Upper lobe of left lung (tissue), 6 donors: ENCODE measurements at regions not wholly inside any gene's neighbourhood (a gene's known extent, or its start where the extent isn't known, plus 50 kb on each side); places are given as distances from the start of the nearest gene placed in this dataset.

Experiments
- ATAC-seq, 2 donors: fragments of 200-7000 bp; cut with Tn5 transposase; one replicate each; pipeline ENCODE4 v1.9.1; 2022; ENCODE audit warnings: mild to moderate bottlenecking in 2 of 2, moderate library complexity in 2 of 2; ENCODE audit not compliant: low FRiP score in 2 of 2
- DNase-seq, 2 donors: peaks; one replicate each; pipeline ENCODE4 v3.0.0-alpha.2; 2019 to 2020
- H3K27ac ChIP-seq, 4 donors: fragments of 200-600 bp; sonication (generic); one replicate each; pipeline ENCODE4 v1.5.1; 2016 to 2019
- H3K27me3 ChIP-seq, 4 donors: fragments of 200-600 bp; sonication (generic); one replicate each; pipeline ENCODE4 v1.5.1; 2017 to 2019
- H3K36me3 ChIP-seq, 4 donors: fragments of 200-600 bp; sonication (generic); one replicate each; pipeline ENCODE4 v1.5.1; 2016 to 2019
- H3K4me1 ChIP-seq, 4 donors: fragments of 200-600 bp; sonication (generic); one replicate each; pipeline ENCODE4 v1.5.1; 2018 to 2019
- H3K4me3 ChIP-seq, 4 donors: fragments of 200-600 bp; sonication (generic); one replicate each; pipeline ENCODE4 v1.5.1; 2017 to 2019; ENCODE audit warnings: mild to moderate bottlenecking in 2 of 4, moderate library complexity in 1 of 4
- H3K9me3 ChIP-seq, 4 donors: fragments of 200-600 bp; sonication (generic); one replicate each; pipeline ENCODE4 v1.5.1; 2018 to 2019
- CTCF ChIP-seq, 6 experiments: fragments of 450-650 bp in 4 of 6; fragments of 200-600 bp in 2 of 6; sonication (generic) in 2 of 6; IDR thresholded peaks; one replicate each; pipeline ENCODE4 v1.5.1; 2016 to 2019; ENCODE audit warnings: antibody characterized with exemption in 6 of 6
- EP300 ChIP-seq, 4 donors: sonication (generic); formaldehyde crosslinking; IDR thresholded peaks; one replicate each; pipeline ENCODE4 v1.5.1; 2017; ENCODE audit warnings: antibody characterized with exemption in 4 of 4, control low read depth in 2 of 4
- POLR2A ChIP-seq, 4 donors: fragments of 450-650 bp; IDR thresholded peaks; one replicate each; pipeline ENCODE4 v1.5.1; 2016 to 2017; ENCODE audit warnings: antibody characterized with exemption in 4 of 4, mild to moderate bottlenecking in 2 of 4
- POLR2AphosphoS5 ChIP-seq, 2 donors: sonication (generic); formaldehyde crosslinking; IDR thresholded peaks; one replicate each; pipeline ENCODE4 v1.5.1; 2017; ENCODE audit warnings: antibody characterized with exemption in 2 of 2
- WGBS, 2 donors: methylation state at CpG; one replicate each; pipeline ENCODE4 v1.1.5; 2017 to 2018; 5-methylcytosine and 5-hydroxymethylcytosine counted together
- donor health status: DM: no; HTN: no; CAD: no; lungs with moderate emphysema.
- donor health status: DM: no; HTN: yes; CAD: no; lungs with severe emphysema.

GRCh38 chr14:44372231-44372630 is 134.9 kb downstream of the FSCB start:
- Histone ChIP-seq H3K4me1 (no peaks in the 10 kb centered on the region), H3K4me3 (no peak overlapping the region), H3K36me3 (no peaks in the 10 kb centered on the region), H3K27me3 (no peaks in the 10 kb centered on the region), H3K27ac (no peak overlapping the region), H3K9me3 (peaks cover 0 to 14% (median 2%) of the 10 kb centered on the region in 4 donors)
- DNase-seq: no peak
- no peak for ATAC-seq
- TF ChIP-seq EP300 (IDR thresholded peaks at IDR 0.05) (no peak), POLR2A (IDR thresholded peaks at IDR 0.05) (no peak), POLR2AphosphoS5 (IDR thresholded peaks at IDR 0.05) (no peak), CTCF (IDR thresholded peaks at IDR 0.05) (no peak)

GRCh38 chr14:44370727-44371126 is 136.4 kb downstream of the FSCB start:
- TF ChIP-seq POLR2A (IDR thresholded peaks at IDR 0.05): no peak
- TF ChIP-seq CTCF (IDR thresholded peaks at IDR 0.05): no peak
- TF ChIP-seq POLR2AphosphoS5 (IDR thresholded peaks at IDR 0.05): no peak
- no peak for TF ChIP-seq EP300 (IDR thresholded peaks at IDR 0.05)
- no peaks in the 10 kb centered on the region for H3K36me3 ChIP-seq
- H3K4me1 ChIP-seq: no peaks in the 10 kb centered on the region
- ATAC-seq: no peak
- H3K27me3 ChIP-seq: no peaks in the 10 kb centered on the region
- no peak overlapping the region for H3K4me3 ChIP-seq
- peaks cover 0 to 4% (median 2%) of the 10 kb centered on the region in 4 donors for H3K9me3 ChIP-seq
- no peak for DNase-seq
- WGBS, 2 donors: 57 to 58% methylated on average over 1 of the region's 1 CpG
- no peak overlapping the region for H3K27ac ChIP-seq

GRCh38 chr14:44369401-44370123 is 137.5 kb downstream of the FSCB start:
- H3K27me3 ChIP-seq: no peaks in the 10 kb centered on the region
- H3K4me3 ChIP-seq: no peak overlapping the region
- H3K27ac ChIP-seq: no peak overlapping the region
- TF ChIP-seq POLR2AphosphoS5 (IDR thresholded peaks at IDR 0.05) (no peak), EP300 (IDR thresholded peaks at IDR 0.05) (no peak), CTCF (IDR thresholded peaks at IDR 0.05) (no peak), POLR2A (IDR thresholded peaks at IDR 0.05) (no peak)
- ATAC-seq (no peak), DNase-seq (no peak)
- H3K36me3 ChIP-seq: no peaks in the 10 kb centered on the region
- H3K4me1 ChIP-seq: no peaks in the 10 kb centered on the region
- peaks cover 0 to 4% (median 0%) of the 10 kb centered on the region in 4 donors for H3K9me3 ChIP-seq

- WGBS, 2 donors: 78 to 83% methylated on average over 2 of the region's 2 CpGs
- no peak for TF ChIP-seq POLR2A (IDR thresholded peaks at IDR 0.05)
- DNase-seq: no peak
These were observed 146.0 kb downstream of the FSCB start for GRCh38 chr14:44361083-44361482.

GRCh38 chr14:44353805-44354204 is 153.3 kb downstream of the FSCB start:
- no peaks in the 10 kb centered on the region for H3K27me3 ChIP-seq
- DNase-seq (no peak), ATAC-seq (no peak)
- no peak overlapping the region for H3K27ac ChIP-seq
- peaks cover 0 to under 1% (median 0%) of the 10 kb centered on the region in 4 donors for H3K9me3 ChIP-seq
- no peak overlapping the region for H3K4me3 ChIP-seq
- H3K4me1 ChIP-seq: no peaks in the 10 kb centered on the region
- H3K36me3 ChIP-seq: no peaks in the 10 kb centered on the region
- WGBS, 2 donors: 85 to 90% methylated on average over 3 of the region's 3 CpGs
- TF ChIP-seq CTCF (IDR thresholded peaks at IDR 0.05) (no peak), POLR2A (IDR thresholded peaks at IDR 0.05) (no peak), EP300 (IDR thresholded peaks at IDR 0.05) (no peak), POLR2AphosphoS5 (IDR thresholded peaks at IDR 0.05) (no peak)

More at GRCh38 chr14:44361083-44361482, 146.0 kb downstream of the FSCB start:
- Histone ChIP-seq H3K27me3 (no peaks in the 10 kb centered on the region), H3K9me3 (no peaks in the 10 kb centered on the region), H3K4me3 (no peak overlapping the region), H3K4me1 (no peaks in the 10 kb centered on the region), H3K27ac (no peak overlapping the region), H3K36me3 (no peaks in the 10 kb centered on the region)
- ATAC-seq: no peak
